ENCODE measurements at regions not wholly inside any gene's neighbourhood (a gene's known extent, or its start where the extent isn't known, plus 50 kb on each side); places are given as distances from the start of the nearest gene placed in this dataset.
"Not testable (repeated sequence)": the region's sequence is repeated elsewhere in the genome, so short reads cannot be mapped to it uniquely, and the experiment has no call there.

GRCh38 chr10:64115908-64116643 lies 594.9 kb downstream of the REEP3 start:
- no peak for DNase-seq (ENCODE audit: low read depth)

DNA sequence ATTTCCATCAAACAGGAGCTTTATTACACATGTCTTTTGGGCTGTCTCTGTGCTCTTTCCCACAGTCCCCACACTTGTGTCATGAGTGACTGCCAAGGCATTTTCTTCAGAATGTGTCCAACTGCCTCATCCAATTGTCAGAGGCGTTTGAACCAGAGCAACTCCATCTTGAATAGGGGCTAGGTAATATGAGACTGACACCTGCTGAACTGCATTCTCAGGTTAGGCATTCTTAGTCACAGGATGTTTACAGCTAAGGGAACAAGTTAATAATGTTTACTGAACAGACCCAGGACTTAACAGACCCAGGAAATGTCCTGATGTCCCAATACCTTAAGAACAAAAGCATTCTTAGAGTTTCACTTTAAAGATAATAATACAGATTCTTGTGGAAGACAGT lies 595.5 kb downstream of the REEP3 start:
- DNase-seq (ENCODE audit: low read depth), result no peak

DNA sequence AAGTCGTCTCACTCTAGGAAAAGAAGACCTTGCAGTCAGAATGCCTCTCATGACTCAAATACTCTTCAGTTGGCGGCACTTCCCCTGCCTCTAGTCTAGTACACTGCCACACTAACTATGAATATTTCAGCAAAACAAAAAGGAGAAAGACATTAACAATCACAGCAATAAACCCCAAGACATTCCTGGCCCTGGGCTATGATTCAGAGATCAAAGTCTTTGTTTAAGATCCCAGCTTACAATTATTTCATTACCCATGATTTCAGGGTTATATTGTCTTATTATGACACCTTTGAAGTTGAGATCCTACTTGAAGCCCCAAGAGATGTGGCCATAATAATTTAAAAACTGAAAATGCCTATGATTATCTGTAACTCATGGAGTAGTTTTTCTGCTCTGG lies 597.5 kb downstream of the REEP3 start:
- DNase-seq (ENCODE audit: low read depth), result no peak

- not testable (repeated sequence) for DNase-seq (ENCODE audit: low read depth)
Measured at GRCh38 chr10:64120301-64120980, 599.2 kb downstream of the REEP3 start.

GRCh38 chr10:64130152-64130551 lies 609.0 kb downstream of the REEP3 start:
- DNase-seq (ENCODE audit: low read depth), result no peak

DNA sequence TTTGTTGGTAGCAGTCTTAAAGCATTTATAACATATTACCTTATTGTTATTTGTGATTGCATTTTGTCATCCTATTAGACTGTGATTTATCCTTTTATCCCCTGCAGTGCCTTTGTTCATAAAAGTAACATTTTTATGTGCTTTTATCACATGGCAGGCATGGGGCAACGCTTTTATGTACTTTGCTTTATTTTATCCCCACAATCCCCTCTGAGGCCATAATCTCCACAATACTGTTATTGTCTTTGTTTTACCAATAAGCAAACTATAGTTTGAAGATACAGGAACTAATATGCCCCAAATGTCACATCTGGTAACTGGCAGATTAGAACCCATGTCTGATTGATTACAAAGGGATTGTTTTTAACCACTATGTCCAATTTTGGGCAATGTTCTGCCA lies 613.5 kb downstream of the REEP3 start:
- DNase-seq (ENCODE audit: low read depth), result no peak

GRCh38 chr10:64142395-64142794 lies 621.2 kb downstream of the REEP3 start:
- no peak for DNase-seq (ENCODE audit: low read depth)

GRCh38 chr10:64148607-64149006 lies 627.4 kb downstream of the REEP3 start:
- DNase-seq (ENCODE audit: low read depth), result no peak

GRCh38 chr10:64156166-64156565 lies 635.0 kb downstream of the REEP3 start:
- no peak for DNase-seq (ENCODE audit: low read depth)

- no peak for DNase-seq (ENCODE audit: low read depth)
Measured at GRCh38 chr10:64158551-64158950, 637.4 kb downstream of the REEP3 start.

GRCh38 chr10:64159910-64160872 lies 639.0 kb downstream of the REEP3 start:
- DNase-seq (ENCODE audit: low read depth), result no peak

DNA sequence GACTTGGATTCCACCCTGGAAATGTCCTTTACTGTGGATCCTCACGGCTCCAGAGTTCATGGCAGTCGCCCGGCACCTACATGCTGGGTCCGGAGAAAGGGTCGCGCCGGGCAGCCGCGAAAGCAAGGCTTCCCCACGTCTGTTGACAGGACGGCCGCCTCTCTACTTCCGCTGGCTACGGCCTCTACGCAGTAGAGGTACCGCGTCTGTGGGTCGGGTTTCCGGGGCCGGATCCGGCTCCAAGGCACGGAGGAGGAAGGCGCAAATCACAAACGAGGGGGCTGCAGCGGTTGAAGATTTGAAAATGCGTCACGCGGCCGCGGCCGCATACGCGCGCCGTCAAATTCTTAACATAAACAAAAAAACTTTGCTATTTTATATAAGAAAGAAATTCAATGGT lies 649.6 kb downstream of the REEP3 start:
- no peak for DNase-seq (ENCODE audit: low read depth)

GRCh38 chr10:64173826-64174225 lies 652.6 kb downstream of the REEP3 start:
- DNase-seq (ENCODE audit: low read depth), result no peak

GRCh38 chr10:64174666-64175255 lies 653.6 kb downstream of the REEP3 start:
- DNase-seq (ENCODE audit: low read depth), result no peak

DNA sequence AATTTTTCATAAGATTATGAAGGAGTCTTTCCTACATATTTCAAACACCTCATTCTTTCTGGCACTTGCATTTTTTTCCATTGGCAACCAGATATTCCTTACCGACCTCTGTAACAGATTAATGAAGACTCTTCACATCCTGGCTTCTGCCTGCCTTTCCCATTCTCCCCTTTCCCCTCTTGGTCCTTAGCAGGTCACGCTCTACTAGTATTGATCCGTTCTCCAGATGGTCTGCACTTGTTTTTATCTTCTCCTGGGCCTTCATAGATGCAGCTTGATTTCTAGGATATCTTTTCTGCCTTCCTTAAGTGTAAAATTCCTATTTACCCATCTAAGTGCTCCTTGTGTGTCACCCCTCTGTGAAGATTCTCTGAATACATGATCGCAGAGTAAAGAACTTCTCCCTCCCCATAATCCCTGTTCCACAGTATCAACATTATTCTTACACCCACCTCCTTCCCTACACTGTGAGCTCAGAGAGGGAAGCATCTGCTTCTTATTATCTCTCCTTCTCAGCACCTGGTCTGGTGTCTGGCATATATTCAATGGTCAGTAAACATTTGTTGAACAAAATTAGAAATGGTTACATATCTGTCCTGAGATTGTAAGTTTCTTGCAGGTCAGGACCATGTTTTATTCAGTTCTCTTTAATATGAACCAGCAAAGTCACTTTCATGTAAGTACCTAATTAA lies 654.2 kb downstream of the REEP3 start:
- no peak for DNase-seq (ENCODE audit: low read depth)

DNA sequence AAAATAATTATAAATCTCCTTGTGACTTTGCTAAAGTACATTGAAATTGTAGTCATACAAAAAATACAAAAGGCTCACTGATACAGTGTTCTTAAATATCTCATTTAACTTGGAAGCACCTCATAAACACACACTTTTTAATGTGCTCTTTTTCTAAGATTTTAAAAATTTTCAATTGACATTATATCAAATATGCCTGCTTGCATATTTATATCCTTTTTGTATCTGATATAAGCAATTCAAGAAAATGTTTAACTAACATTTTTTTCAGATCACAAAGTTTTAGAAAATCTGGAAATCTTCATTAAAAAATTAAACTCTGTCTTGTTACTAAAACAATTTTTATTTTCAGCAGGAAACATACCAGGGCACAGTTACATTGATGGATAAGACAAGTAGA lies 661.5 kb downstream of the REEP3 start:
- DNase-seq (ENCODE audit: low read depth), result no peak

DNA sequence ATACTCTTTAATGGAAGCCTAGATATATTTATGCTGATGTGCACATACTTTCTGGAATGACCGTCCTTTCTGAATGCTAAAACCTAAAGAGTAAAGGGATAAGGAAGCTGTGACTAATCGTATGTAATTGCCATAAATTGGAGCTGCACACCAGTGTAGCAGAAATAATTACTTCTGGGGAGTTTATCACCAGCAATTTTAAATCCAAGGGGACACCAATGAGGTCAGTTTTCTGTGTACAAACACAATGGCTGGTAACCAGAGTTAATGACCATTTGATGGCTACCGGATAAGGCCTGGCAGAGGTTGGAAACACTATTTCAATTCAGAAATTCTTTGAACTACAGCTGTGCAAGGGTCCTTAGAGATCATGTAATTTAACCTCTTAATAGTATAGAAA lies 670.1 kb downstream of the REEP3 start:
- no peak for DNase-seq (ENCODE audit: low read depth)

GRCh38 chr10:64196638-64197315 lies 675.6 kb downstream of the REEP3 start:
- no peak for DNase-seq (ENCODE audit: low read depth)

- no peak for DNase-seq (ENCODE audit: low read depth)
Measured at GRCh38 chr10:64201936-64202335, 680.7 kb downstream of the REEP3 start.

DNA sequence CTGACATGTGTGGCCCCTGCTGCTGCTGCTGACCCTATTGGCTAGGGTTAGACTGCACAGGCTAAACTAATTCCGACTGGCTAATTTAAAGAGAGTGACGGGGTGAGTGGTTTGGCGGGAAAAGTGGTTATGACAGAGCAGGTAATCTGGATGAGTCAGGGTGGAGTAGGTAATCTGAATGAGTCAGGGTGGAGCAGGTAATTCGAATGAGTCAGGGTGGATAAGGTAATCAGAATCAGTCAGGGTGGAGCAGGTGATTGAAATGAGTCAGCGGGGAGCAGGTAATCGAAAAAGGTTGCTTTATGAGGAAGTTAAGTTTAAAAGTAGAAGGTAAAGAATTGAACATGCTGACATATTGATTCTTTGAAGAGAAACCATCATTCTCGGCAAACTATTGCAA lies 683.3 kb downstream of the REEP3 start:
- not testable (repeated sequence) for DNase-seq (ENCODE audit: low read depth)

- no peak for DNase-seq (ENCODE audit: low read depth)
Measured at GRCh38 chr10:64206409-64206808, 685.2 kb downstream of the REEP3 start.
